Renal pelvis (tissue), 1 donor: ENCODE measurements at regions not wholly inside any gene's neighbourhood (a gene's known extent, or its start where the extent isn't known, plus 50 kb on each side); places are given as distances from the start of the nearest gene placed in this dataset.
"Not testable (repeated sequence)": the region's sequence is repeated elsewhere in the genome, so short reads cannot be mapped to it uniquely, and the experiment has no call there.

Source experiments
- DNase-seq: peaks from one replicate; pipeline ENCODE4 v3.0.0-alpha.2; 2013

DNA sequence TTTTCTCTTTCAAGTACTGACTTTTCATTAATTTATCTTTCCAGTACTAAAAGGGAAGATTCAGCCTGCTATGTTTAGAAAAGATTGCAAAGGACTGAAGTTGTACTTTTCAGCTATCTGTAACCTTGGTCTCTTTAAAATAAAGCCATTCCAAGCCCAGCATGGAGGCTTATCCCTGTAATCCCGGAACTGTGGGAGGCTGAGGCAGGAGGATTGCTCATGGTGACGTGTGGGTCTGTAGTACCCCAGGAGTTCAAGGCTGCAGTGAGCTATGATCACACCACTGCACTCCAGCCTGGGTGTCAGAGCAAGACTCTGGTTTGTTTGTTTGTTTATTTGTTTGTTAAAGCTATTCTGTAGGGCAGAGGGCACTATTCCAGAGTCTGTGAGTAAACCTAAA, 50.6 kb upstream of the TMEM170B start:
- DNase-seq: no peak

DNA sequence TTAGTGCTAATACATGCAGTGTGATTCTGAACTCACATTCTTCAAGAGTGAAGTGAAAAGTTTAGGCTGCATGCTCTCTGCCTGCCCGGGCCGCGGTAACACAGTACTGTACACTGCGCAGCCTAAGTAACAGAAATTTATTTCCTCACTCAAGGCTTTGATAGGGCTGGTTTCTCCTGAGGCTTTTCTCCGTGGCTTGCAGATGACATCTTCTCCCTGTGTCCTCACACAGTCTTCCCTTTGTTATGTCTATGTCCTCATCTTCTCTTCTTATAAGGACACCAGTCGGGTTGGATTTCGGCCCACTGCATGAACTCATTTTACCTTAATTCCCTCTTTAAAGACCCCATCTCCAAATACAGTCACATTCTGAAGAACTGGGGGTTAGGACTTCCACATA, 51.1 kb upstream of the TMEM170B start:
- DNase-seq: no peak

DNA sequence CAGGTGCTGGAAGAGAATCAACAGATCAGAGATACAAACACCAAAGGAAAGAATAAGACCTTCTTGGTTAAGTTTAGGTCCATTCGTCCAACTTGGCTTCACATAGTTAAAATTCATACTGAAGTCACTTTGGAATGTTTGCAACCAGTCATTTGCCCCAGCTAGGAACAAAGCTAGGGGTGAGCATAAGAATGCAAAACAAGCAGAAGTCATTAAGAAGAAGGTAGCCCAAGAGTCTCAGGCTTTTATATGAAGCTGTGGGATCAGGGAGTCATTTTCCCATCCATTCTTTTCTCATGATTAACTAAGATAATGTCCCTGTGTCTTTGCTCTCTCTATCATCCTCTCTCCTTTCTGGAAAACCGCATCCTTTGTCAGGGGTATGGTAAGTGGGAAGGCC, 51.5 kb upstream of the TMEM170B start:
- DNase-seq: no peak

DNA sequence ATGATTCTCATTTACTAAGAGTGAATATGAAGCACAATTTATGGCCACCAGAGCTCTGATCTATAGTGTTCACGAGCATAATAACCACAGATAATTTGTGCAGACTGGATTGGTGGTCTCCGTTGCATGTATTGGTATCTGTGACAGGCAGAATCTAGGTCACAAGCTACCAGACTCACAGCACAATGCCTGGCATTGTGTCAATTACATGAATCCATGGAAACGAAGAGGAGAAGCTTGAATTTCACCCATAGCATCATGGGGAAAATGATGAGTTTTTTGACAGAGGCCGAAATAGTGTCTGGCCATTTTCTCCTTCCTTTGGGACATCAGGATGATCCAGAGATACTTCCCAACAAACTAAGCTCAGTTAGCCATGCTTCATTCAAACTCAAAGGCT, 52.3 kb upstream of the TMEM170B start:
- DNase-seq: no peak

DNA sequence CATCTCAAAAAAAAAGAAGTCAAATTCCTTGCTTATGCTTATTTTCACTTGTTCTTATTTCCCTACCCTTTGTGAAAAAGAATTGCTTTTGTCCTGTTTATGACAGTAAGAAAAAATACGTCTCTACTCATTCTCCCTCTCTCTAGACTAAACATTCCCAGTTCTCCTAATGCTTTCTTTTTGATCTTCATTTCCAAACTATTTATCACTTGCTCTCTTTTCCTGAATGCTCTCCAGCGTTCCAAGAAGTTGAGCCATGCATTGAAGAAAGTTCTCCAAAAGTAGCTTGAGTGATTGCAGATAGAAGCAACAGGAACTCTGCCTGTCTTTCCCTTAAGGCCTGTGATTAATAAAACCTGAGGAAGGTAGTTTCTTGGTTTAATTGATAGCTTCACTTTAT, 53.1 kb upstream of the TMEM170B start:
- no peak for DNase-seq

DNA sequence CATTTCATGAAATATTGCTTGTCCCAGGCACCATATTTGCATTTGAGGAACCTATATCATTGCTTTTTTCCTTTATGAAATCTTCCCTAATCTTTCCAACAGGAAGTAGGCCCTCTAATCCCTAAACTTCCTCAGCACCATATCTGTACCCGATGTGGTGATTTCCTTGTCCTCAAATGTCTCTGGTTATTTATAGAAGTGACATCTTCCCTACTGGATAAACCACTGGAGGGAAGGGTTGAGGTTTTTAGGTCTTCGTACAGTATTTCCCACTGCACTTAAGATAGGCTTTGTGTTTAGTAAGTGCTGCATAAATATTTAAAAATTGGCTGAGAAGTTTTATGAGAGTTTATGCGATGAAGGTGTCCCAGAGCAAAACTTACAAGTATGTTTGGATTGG, 54.9 kb upstream of the TMEM170B start:
- DNase-seq: no peak

DNA sequence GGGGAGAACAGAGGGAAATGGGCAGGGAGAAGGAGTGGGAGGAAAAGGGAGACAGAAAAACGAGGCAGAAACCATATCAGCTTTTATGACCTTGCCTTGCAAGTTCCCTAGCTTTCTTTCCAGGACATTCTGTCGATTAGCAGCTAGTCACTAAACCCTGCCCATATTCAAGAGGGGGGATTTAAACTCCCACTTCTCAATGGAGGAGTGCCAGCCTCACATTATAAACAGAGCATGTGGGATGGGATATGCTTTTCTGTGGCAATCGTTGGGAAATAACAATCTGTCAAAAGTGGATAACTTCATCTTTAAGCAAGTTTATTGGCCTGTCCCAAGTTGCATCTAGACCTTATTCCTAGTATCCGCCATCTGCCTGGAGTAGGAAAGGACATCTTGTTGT, 57.0 kb upstream of the TMEM170B start:
- DNase-seq: no peak

DNA sequence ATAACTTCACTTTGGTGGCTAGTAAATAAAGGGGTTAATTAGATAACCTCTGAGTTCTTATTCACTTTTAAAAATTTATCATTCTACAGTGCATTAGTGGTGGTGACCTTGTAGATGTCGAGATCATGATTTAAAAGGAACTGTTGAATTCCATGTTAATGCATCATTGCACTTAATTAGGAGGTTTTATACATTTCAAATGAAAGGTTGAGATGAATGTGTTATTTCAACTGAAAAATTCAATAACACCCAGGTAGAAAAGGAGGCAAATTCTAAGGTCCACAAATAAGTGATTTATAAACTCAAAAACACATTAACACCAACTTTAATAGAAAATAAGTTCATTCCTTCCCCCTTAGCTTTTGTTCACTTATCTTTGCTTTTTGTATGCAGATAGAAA, 58.3 kb upstream of the TMEM170B start:
- no peak for DNase-seq

DNA sequence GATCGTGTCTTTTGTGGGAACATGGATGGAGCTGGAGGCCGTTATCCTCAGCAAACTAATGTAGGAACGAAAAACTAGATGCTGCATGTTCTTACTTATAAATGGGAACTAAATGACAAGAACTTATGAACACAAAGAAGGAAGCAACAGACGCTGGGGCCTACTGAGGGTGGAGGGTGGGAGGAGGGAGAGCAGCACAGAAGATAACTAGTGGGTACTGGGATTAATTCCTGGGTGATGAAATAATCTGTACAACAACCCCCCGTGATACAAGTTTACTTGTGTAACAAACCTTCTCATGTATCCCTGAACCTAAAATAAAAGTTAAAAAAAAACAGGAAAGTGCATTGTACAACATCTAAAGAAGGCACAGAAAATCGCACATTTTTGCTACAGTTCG, 59.0 kb upstream of the TMEM170B start:
- no peak for DNase-seq

DNA sequence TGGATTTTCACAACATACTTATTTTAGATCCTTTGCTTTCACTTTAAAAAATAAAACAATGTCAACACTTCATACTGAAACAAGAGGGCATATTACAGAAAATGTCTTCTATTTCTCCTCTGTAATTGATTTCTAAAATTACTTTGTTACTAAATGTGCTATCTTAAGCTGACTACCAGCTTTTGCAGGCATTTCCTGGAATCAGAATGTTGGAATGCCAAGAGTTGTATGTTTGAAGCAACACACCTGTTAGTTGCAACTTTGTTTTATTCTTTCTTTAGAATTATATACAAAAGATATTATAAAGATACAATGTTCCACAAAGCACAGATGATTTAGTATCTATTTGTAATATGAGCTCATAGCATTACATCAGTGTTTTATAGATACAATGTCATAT, 62.5 kb upstream of the TMEM170B start:
- DNase-seq: no peak

DNA sequence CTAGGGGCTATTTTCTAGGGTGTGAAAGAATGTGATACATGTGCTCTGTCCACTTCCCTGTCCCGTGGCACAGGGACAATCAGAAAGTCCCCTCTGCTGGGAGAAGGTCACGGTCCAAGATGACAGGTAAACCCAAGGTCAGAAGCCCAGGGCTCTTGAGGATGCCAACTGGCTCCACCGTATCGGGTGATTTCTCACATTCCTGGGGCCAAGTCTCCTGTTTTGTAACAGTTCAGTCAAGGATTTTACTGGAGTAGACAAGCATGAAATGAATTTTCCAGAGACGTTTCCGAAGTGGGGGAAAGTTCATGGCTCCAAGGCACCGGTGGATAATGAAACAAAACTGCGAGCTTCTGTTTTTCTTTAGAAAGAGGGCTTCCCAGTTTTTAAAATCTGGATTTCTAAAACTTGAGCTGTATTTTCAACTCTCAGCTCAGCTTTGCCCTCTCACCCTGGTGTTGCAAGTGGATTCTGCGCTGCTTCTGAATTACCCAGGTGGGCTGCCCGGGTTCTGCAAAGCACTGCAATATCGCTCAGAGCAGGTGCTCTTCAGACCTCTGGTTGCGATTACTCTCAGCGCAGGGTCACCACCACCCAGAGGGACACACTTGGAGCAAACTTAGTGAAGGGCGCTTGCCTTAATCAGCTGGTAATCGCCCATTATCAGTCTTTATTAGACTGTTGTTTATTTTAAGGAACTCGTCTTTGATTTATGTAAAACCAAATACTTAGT, 64.4 kb upstream of the TMEM170B start:
- peak; percentile 60 for DNase-seq

DNA sequence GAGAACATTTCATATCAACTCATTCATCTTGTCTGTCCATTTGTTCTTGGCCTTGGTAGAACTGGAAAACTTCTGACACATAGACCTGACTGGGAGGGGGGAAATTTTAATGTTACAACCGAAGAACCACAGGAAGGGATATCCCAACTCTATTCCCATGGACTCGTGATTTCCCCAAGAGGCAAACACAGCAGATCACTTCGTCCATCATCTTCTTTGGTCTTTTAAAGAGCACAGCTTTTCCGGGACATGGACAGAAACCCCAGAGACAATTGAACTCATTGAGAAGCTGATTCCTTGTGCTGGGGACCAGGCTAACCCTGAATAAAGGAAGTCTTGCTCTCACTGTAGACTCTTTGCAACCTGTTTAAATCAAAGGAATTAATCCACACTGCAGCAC, 66.3 kb upstream of the TMEM170B start:
- no peak for DNase-seq

DNA sequence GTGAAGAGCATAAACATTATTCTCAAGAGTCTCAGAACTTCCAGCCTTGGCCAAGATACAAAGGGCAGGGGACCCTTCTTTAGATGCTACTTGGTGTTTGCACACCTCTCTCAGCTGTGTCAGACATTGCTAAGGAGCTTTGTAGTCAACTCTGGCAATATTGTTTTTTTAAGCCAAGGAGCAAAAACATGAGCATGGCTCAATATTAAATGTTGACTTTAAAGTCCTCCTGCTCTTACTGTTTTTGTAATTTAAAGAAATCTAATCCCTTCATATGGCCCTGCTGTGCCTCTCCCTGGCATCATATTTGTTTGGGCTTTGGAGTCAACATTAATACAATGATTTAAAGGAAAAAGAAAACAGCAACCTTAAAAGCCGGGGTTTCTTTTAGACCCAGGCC, 67.9 kb upstream of the TMEM170B start:
- DNase-seq: no peak

DNA sequence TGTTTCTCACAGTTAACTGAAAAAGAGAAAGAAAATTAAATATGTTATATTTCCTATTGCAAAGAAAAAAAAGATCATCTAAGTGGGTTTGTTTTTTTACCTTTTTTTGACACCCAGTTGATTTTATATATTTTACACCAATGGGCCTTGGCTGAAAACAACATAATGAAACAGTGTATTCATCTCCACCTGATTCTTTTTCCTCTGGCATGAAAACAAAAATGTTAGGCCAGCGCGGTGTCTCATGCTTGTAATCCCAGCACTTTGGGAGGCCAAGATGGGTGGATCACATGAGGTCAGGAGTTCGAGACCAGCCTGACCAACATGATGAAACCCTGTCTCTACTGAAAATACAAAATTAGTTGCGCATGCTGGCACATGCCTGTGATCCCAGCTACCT, 69.3 kb upstream of the TMEM170B start:
- DNase-seq: not testable (repeated sequence)

DNA sequence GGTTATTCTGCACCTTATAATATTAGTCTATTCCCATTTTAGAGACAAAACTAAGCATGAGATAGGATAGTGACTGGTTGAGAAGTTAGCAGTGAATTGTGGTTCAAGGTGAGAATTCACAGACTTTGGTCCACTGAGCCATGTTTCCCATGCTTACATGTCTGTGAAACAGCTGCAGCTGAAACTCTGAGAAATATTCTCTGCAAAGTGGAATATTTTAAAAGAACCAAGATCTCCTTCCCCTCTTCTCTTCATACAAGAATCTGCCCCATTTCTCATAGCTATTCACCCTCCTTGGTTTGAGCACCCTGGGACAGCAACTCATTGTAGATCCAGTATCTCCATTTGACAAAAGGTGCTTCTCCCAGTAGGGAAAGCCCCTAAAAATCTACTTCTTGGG, 70.2 kb upstream of the TMEM170B start:
- DNase-seq: no peak

DNA sequence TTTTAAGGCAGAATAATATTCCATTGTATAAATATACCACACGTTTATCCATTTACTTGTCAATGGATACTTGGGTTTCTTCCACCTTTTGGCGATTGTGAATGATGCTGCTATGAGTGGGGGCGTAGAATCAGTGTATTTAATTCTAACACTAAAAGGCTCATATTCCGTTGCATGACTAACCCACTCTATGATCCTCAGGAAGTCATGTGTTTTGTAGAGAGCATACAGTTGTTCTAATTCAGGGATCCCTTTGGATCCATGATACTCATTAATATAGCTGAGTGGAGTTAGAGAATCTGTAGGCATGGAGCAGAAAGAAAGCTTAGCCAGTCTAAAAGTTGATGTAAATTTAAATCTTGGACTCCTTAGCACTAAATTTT, 74.2 kb upstream of the TMEM170B start:
- DNase-seq: no peak

DNA sequence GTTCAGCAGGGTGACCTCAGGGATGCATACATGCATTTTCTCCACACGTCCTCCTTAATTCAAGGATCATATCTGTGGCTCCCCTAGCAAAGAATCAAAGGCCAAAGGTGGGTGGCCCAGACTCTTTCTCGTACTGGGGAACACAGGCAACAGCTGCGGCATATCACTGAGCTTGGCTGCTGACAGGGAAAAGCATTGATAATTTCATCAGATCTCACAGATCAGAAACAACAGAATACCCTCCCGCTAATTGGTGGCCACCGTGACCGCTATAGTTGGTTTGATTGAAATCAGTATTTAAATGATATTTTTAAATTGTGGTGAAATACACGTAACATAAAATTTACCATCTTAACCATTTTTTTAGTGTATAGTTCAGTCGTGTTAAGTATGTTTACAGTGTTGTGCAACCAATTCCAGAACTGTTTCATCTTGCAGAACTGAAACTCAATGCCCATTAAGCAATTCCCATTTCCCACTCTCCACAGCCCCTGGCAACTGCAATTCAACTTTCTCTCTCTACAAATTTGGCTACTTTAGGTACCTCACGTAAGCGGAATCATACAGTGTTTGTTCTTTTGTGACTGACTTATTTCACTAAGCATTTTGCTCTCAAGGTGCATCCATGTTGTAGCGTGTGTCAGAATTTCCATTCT, 74.7 kb upstream of the TMEM170B start:
- DNase-seq: no peak

DNA sequence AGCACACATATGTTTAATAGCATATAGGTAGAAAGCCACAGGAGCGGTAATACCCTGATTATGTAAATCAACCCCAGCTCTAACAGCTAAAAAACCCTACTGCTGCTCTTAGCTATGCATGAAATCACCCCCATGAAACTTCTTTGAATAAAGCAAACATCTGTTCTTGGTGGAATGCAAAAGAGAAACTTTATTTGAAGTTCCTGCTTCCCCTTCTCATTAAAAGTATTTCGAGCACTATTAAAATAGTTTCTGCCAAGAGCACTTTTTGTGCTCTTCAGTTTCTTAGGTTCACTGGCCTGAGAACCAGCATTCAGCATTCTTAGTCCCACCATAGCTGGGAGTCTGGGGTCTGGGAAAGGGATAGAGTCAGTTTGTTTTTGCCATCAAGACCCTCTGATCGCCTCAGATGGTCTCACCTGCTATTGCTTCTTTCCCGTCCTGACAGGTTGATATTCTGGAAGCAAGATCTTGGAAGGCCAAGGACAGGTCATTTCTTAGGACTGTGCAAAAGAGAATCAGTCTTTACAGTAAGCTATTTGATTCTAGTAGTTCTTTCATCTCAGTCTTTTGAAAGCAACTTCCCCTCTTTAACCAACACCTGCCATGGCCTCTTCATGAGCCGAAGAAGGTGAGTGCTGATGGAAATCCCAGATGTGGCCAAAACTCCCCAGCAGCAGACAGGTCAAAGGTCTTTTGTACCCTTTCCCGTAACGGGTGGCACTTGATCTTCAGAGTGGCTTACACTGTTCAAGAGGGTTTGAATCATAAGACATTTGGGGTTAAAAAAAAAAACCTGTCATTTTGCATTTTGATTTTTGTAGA, 76.5 kb upstream of the TMEM170B start:
- no peak for DNase-seq

DNA sequence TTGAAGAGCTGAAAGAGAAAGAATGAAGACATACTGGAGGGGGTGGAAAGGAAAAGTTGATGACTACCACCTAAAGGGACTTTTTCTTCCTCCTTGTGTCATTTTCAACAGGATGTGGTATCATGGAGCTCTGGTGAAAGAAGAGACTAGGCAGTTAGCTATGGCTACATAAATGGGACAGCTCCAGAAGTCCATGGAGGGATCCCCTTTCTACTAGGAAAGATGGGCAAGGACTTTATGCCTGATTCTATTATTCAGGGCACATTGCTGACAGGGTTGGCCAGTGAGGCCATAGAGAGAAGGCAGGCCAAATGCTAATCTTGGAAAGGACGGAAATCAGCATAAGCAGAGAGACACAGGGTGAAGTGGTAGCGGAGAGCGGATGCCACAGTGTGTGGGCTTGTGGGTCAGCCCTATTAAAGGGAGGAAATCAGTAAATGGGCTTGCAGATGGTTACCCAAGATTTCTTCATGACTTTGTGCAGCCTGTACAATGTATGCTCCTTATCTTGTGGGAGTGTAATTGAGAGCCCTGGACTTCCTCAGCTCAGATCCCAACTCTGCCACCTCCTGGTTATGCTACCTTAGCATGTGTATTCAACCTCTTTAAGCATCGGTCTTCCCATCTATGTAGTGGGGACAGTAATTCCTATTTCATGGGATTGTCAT, 77.4 kb upstream of the TMEM170B start:
- no peak for DNase-seq

DNA sequence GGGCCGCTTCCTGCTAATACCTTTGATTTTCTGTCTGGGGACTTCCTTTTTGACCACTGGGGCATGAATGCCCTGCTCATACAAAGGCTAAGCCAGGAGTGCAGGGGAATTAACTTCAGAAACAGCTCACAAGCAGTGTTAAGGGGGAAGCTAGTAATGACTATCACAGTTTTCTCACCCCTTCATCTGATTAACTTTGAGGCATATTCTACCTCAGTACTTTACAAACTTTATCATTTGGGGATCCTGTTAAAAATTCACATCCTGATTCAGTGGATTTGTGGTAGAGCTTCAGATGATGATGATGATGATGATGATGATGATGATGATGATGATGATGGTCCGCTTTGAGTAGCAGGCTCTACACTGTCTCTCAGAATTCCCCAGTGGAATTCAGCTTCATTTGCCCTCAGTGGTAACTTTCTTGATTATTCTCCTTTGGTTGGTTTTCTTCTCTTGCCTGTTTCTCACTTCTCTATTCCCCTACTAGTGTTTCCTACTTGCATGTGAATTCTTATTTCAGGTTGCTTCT, 78.4 kb upstream of the TMEM170B start:
- no peak for DNase-seq

DNA sequence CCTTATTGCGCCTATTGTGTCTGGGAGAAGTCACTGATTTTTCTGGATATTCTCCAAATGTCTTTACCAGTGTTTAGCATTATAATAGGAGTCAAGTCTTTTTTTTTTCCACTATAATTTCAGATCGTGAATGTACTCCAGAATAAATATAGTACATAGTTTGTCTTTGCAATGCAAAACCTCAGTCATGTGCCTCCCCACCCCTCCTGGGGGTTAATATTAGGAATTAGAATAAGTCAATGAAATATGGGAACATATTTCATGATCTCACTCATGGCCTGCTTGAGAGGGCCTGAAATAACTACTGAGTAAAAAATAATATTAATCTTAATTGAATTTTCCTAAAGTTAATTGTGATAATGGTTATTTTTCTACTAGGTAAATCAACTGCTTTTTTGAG, 79.0 kb upstream of the TMEM170B start:
- DNase-seq: no peak

DNA sequence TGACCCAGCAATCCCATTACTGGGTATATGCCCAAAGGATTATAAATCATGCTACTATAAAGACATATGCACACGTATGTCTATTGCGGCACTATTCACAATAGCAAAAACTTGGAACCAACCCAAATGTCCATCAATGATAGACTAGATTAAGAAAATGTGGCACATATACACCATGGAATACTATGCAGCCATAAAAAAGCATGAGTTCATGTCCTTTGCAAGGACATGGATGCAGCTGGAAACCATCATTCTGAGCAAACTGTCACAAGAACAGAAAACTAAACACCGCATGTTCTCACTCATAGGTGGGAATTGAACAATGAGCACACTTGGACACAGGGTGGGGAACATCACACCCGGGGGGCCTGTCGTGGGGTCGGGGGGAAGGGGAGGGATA, 80.1 kb upstream of the TMEM170B start:
- not testable (repeated sequence) for DNase-seq
